B cell (primary cell): ENCODE measurements at regions not wholly inside any gene's neighbourhood (a gene's known extent, or its start where the extent isn't known, plus 50 kb on each side); places are given as distances from the start of the nearest gene placed in this dataset.

Experiments used
- ATAC-seq: fragments of 200-7000 bp; cut with Tn5 transposase; one replicate; pipeline ENCODE4 v1.10.0; 2021; ENCODE audit warnings: low read depth, mild to moderate bottlenecking, moderate number of reproducible peaks, moderate library complexity
- CTCF ChIA-PET: fragments of 350-600 bp; sonication (Branson Sonifier 250); formaldehyde crosslinking; loops from one replicate; lab custom pipeline; 2021; ENCODE audit warnings: antibody characterized with exemption, inconsistent platforms; lab: Charles Lee
- POLR2A ChIA-PET: fragments of 350-600 bp; sonication (Branson Sonifier 250); formaldehyde crosslinking; loops from one replicate; lab custom pipeline; 2021; ENCODE audit warnings: antibody characterized with exemption; lab: Charles Lee
- DNase-seq: peaks from one replicate; pipeline ENCODE4 v3.0.0; 2013
- H2AFZ ChIP-seq: 2 replicates; pipeline ENCODE4 v1.6.1; 2012; ENCODE audit warnings: mild to moderate bottlenecking, low read depth, low read length; ENCODE audit not compliant: insufficient read depth, poor library complexity, severe bottlenecking
- H3K27ac ChIP-seq, 2 donors: 1 replicate in 1 of 2; 2 replicates in 1 of 2; pipeline ENCODE4 v1.5.1; 2012 to 2013; ENCODE audit warnings: low read length in 2 of 2, mild to moderate bottlenecking in 2 of 2, moderate library complexity in 1 of 2
- H3K27me3 ChIP-seq, 4 experiments: fragments of 200-600 bp in 1 of 4; sonication (generic) in 1 of 4; replicated peaks in 1 of 4; 1 replicate in 2 of 4; 2 replicates in 2 of 4; pipeline versions ENCODE4 v1.6.1 to v1.7.0; 2013 to 2016; ENCODE audit warnings: low read length in 3 of 4, mild to moderate bottlenecking in 2 of 4, mixed read lengths in 1 of 4, moderate library complexity in 1 of 4; ENCODE audit not compliant: insufficient read depth in 4 of 4, control insufficient read depth in 3 of 4; ENCODE audit errors: control extremely low read depth in 1 of 4
- H3K36me3 ChIP-seq, 2 experiments: replicated peaks in 1 of 2; 1 replicate in 1 of 2; 2 replicates in 1 of 2; pipeline versions ENCODE4 v1.6.1 to v1.7.1; 2013; ENCODE audit warnings: low read length in 1 of 2; ENCODE audit not compliant: insufficient read depth in 2 of 2, control insufficient read depth in 1 of 2; ENCODE audit errors: control extremely low read depth in 1 of 2, extremely low read depth in 1 of 2
- H3K4me1 ChIP-seq, 2 donors: fragments of 200-600 bp in 1 of 2; sonication (generic) in 1 of 2; 1 replicate in 1 of 2; 2 replicates in 1 of 2; pipeline versions ENCODE4 v1.5.1 to v1.6.1; 2013 to 2017; ENCODE audit warnings: low read length in 2 of 2; ENCODE audit not compliant: control insufficient read depth in 2 of 2, insufficient read depth in 2 of 2
- H3K4me2 ChIP-seq: replicated peaks from 2 replicates; pipeline ENCODE3; 2012; ENCODE audit warnings: mild to moderate bottlenecking, low read depth, low read length; ENCODE audit not compliant: poor library complexity, severe bottlenecking
- H3K4me3 ChIP-seq, 5 experiments: fragments of 200-600 bp in 1 of 5; sonication (generic) in 1 of 5; 1 replicate in 3 of 5; 2 replicates in 2 of 5; pipeline versions ENCODE4 v1.5.1 to v1.7.0; 2011 to 2016; ENCODE audit warnings: low read length in 4 of 5, mild to moderate bottlenecking in 4 of 5, low read depth in 2 of 5, control low read depth in 1 of 5, moderate library complexity in 1 of 5; ENCODE audit not compliant: insufficient read depth in 1 of 5; ENCODE audit errors: control extremely low read depth in 1 of 5, extremely low read depth in 1 of 5
- H3K79me2 ChIP-seq: fragments of 200-600 bp; sonication (generic); one replicate; pipeline ENCODE4 v1.6.0; 2016; ENCODE audit warnings: low read length; ENCODE audit not compliant: control insufficient read depth, insufficient read depth
- H3K9ac ChIP-seq: fragments of 200-600 bp; sonication (generic); 2 replicates; pipeline ENCODE4 v1.6.1; 2017; ENCODE audit warnings: mild to moderate bottlenecking, low read length, moderate library complexity
- H3K9me3 ChIP-seq, 3 donors: one replicate each; pipeline versions ENCODE4 v1.6.1 to v1.7.1; 2013; ENCODE audit warnings: low read length in 2 of 3; ENCODE audit not compliant: control insufficient read depth in 2 of 3, insufficient read depth in 1 of 3; ENCODE audit errors: control extremely low read depth in 1 of 3
- H4K20me1 ChIP-seq: 2 replicates; pipeline ENCODE4 v1.6.0; 2012; ENCODE audit warnings: mild to moderate bottlenecking, low read length; ENCODE audit not compliant: insufficient read depth, control insufficient read depth, poor library complexity, severe bottlenecking
- H3K27ac Mint-ChIP-seq: one replicate; pipeline ENCODE4 v1.8.0; 2021; ENCODE audit warnings: mixed read lengths
- H3K27me3 Mint-ChIP-seq: one replicate; pipeline ENCODE4 v1.8.0; 2021; ENCODE audit warnings: mixed read lengths
- H3K4me1 Mint-ChIP-seq: one replicate; pipeline ENCODE4 v1.8.0; 2021; ENCODE audit warnings: mixed read lengths
- H3K4me3 Mint-ChIP-seq: one replicate; pipeline ENCODE4 v1.8.0; 2021; ENCODE audit warnings: mixed read lengths
- H3K9me3 Mint-ChIP-seq: one replicate; pipeline ENCODE4 v1.8.0; 2022; ENCODE audit warnings: mixed read lengths; ENCODE audit not compliant: insufficient read depth
- CTCF ChIP-seq: fragments of 200-600 bp; IDR thresholded peaks from one replicate; pipeline ENCODE4 v1.8.0; 2022; ENCODE audit warnings: antibody characterized with exemption, mild to moderate bottlenecking
- EZH2 ChIP-seq: IDR thresholded peaks from 2 replicates; pipeline ENCODE4 v1.6.1; 2012; ENCODE audit warnings: borderline replicate concordance, low read depth, mild to moderate bottlenecking, moderate library complexity, low read length; ENCODE audit not compliant: insufficient read depth, poor library complexity, severe bottlenecking
- WGBS: methylation state at CpG from one replicate; pipeline ENCODE4 v1.1.5; 2013; ENCODE audit warnings: missing lambda C conversion rate; ENCODE audit not compliant: insufficient coverage; 5-methylcytosine and 5-hydroxymethylcytosine counted together
- intact Hi-C: fragments of 100-400 bp; cut with micrococcal nuclease; formaldehyde crosslinking; loops from one replicate; pipeline ENCODE4 v1.10.0; 2022

- WGBS: 96% methylated on average over 5 of the region's 5 CpGs
- no peak overlapping the region for H3K9ac ChIP-seq
- no peaks in the 10 kb centered on the region for H4K20me1 ChIP-seq
- H3K27me3 ChIP-seq: peaks cover 0 to 4% (median 0%) of the 10 kb centered on the region in 4 experiments
- H3K4me1 ChIP-seq: no peaks in the 10 kb centered on the region
- H3K36me3 ChIP-seq: no peaks in the 10 kb centered on the region
- POLR2A ChIA-PET: no interaction called here
- no peak for DNase-seq
- TF ChIP-seq CTCF (no peak), EZH2 (no peak)
- no peaks in the 10 kb centered on the region for H3K9me3 Mint-ChIP-seq
- H3K9me3 ChIP-seq: no peaks in the 10 kb centered on the region
- H3K79me2 ChIP-seq: no peaks in the 10 kb centered on the region
- H3K27me3 Mint-ChIP-seq: peaks cover 11% of the 10 kb centered on the region
- no peak overlapping the region for H3K27ac Mint-ChIP-seq
- ATAC-seq: no peak
- no peak overlapping the region for H2AFZ ChIP-seq
- CTCF ChIA-PET: interaction anchor here (1.2 kb wide), 1 partner anchor 9 kb away, joined by 3 read pairs; no protein-coding TSS in a partner anchor
- no peak overlapping the region for H3K4me3 ChIP-seq
- H3K4me3 Mint-ChIP-seq: no peak overlapping the region
- H3K27ac ChIP-seq: no peak overlapping the region
- H3K4me1 Mint-ChIP-seq: no peaks in the 10 kb centered on the region
- H3K4me2 ChIP-seq: no peak overlapping the region
- intact Hi-C loops: no loop called here
These were observed 162.4 kb upstream of the SYT13 start for GRCh38 chr11:45448561-45448960.

- Histone ChIP-seq H3K4me1 (no peaks in the 10 kb centered on the region), H3K79me2 (no peaks in the 10 kb centered on the region), H3K27me3 (peaks cover 0 to 6% (median 0%) of the 10 kb centered on the region in 4 experiments), H3K27ac (no peak overlapping the region), H3K9me3 (no peaks in the 10 kb centered on the region), H3K9ac (no peak overlapping the region), H2AFZ (no peak overlapping the region), H3K36me3 (no peaks in the 10 kb centered on the region), H4K20me1 (no peaks in the 10 kb centered on the region), H3K4me2 (no peak overlapping the region), H3K4me3 (no peak overlapping the region)
- no peak for TF ChIP-seq EZH2
- TF ChIP-seq CTCF: no peak
- intact Hi-C loops: no loop called here
- Mint-ChIP-seq H3K4me3 (no peak overlapping the region), H3K4me1 (no peaks in the 10 kb centered on the region), H3K27me3 (peaks cover 16% of the 10 kb centered on the region), H3K9me3 (no peaks in the 10 kb centered on the region), H3K27ac (no peak overlapping the region)
- CTCF ChIA-PET: no interaction called here
- no peak for ATAC-seq
- DNase-seq: no peak
- POLR2A ChIA-PET: no interaction called here
- WGBS: 92% methylated on average over 8 of the region's 8 CpGs
These were observed 160.9 kb upstream of the SYT13 start for GRCh38 chr11:45446998-45447397.
